HEK293T (cell line): ENCODE measurements at regions not wholly inside any gene's neighbourhood (a gene's known extent, or its start where the extent isn't known, plus 50 kb on each side); places are given as distances from the start of the nearest gene placed in this dataset.

Source experiments
- CTCF ChIA-PET: fragments of 350-600 bp; formaldehyde crosslinking; extraction: SDS; loops from one replicate; lab custom pipeline; 2021; ENCODE audit warnings: antibody characterized with exemption, inconsistent platforms; lab: Yijun Ruan, JAX
- POLR2A ChIA-PET: fragments of 350-600 bp; formaldehyde crosslinking; extraction: SDS; loops from one replicate; lab custom pipeline; 2020; ENCODE audit warnings: antibody characterized with exemption, inconsistent platforms; lab: Yijun Ruan, JAX
- DNase-seq: peaks from one replicate; pipeline ENCODE4 v3.0.0; 2012; ENCODE audit warnings: mixed read lengths; ENCODE audit errors: extremely low spot score
- ARNT ChIP-seq: fragments of 450-650 bp; IDR thresholded peaks from 2 replicates; pipeline ENCODE4 v1.6.1; 2017; ENCODE audit warnings: mild to moderate bottlenecking
- BHLHE40 ChIP-seq: fragments of 450-650 bp; IDR thresholded peaks from 2 replicates; pipeline ENCODE4 v1.6.1; 2016; ENCODE audit warnings: mild to moderate bottlenecking, moderate library complexity, borderline replicate concordance
- CTBP1 ChIP-seq: fragments of 450-650 bp; IDR thresholded peaks from 2 replicates; pipeline ENCODE4 v1.6.1; 2016; ENCODE audit warnings: borderline replicate concordance
- ELF4 ChIP-seq: fragments of 450-650 bp; IDR thresholded peaks from 2 replicates; pipeline ENCODE4 v1.6.1; 2017; ENCODE audit warnings: antibody characterized with exemption
- FOXA1 ChIP-seq: fragments of 450-650 bp; IDR thresholded peaks from 2 replicates; pipeline ENCODE4 v1.6.1; 2016; ENCODE audit warnings: mild to moderate bottlenecking
- FOXK2 ChIP-seq: fragments of 450-650 bp; IDR thresholded peaks from 2 replicates; pipeline ENCODE4 v1.6.1; 2016; ENCODE audit warnings: mild to moderate bottlenecking
- FOXM1 ChIP-seq: fragments of 450-650 bp; IDR thresholded peaks from 2 replicates; pipeline ENCODE4 v1.6.1; 2017; ENCODE audit warnings: mild to moderate bottlenecking, borderline replicate concordance
- HDGF ChIP-seq: fragments of 450-650 bp; IDR thresholded peaks from 2 replicates; pipeline ENCODE4 v1.6.1; 2017; ENCODE audit warnings: antibody characterized with exemption, borderline replicate concordance
- L3MBTL2 ChIP-seq: fragments of 450-650 bp; conservative IDR thresholded peaks from 2 replicates; pipeline ENCODE4 v1.6.1; 2016; ENCODE audit warnings: mild to moderate bottlenecking
- LEF1 ChIP-seq: fragments of 450-650 bp; IDR thresholded peaks from 2 replicates; pipeline ENCODE4 v1.6.1; 2017; ENCODE audit warnings: mild to moderate bottlenecking, borderline replicate concordance
- NFRKB ChIP-seq: fragments of 450-650 bp; IDR thresholded peaks from 2 replicates; pipeline ENCODE4 v1.6.1; 2016; ENCODE audit warnings: mild to moderate bottlenecking, moderate library complexity
- PKNOX1 ChIP-seq: fragments of 450-650 bp; IDR thresholded peaks from 2 replicates; pipeline ENCODE4 v1.6.1; 2016
- SP1 ChIP-seq: fragments of 450-650 bp; IDR thresholded peaks from 2 replicates; pipeline ENCODE4 v1.6.1; 2017
- SUZ12 ChIP-seq: fragments of 450-650 bp; IDR thresholded peaks from 2 replicates; pipeline ENCODE4 v1.6.1; 2016; ENCODE audit warnings: mild to moderate bottlenecking
- TARDBP ChIP-seq: fragments of 450-650 bp; IDR thresholded peaks from 2 replicates; pipeline ENCODE4 v1.6.1; 2016
- ZNF384 ChIP-seq: fragments of 450-650 bp; IDR thresholded peaks from 2 replicates; pipeline ENCODE4 v1.6.1; 2016

- no peak for TF ChIP-seq FOXM1
- TF ChIP-seq HDGF, result no peak
- CTCF ChIA-PET, result interaction anchor here (0.6 to 1.0 kb wide), 2 partner anchors 64 to 139 kb away, joined by 3 to 4 read pairs; no protein-coding TSS in a partner anchor
- POLR2A ChIA-PET, result no interaction called here
- DNase-seq, result no peak
Observed at GRCh38 chr6:111938710-111939109, 65.5 kb upstream of the FYN start.

GRCh38 chr6:111939902-111940301, 66.7 kb upstream of the FYN start:
- no peak for DNase-seq
- TF ChIP-seq SUZ12 (no peak), TARDBP (no peak), CTBP1 (no peak)
- ChIA-PET CTCF (no interaction called here), POLR2A (no interaction called here)

GRCh38 chr6:111940801-111941200, 67.5 kb upstream of the FYN start:
- TF ChIP-seq HDGF, result no peak
- no peak for TF ChIP-seq FOXK2
- TF ChIP-seq FOXA1, result no peak
- TF ChIP-seq ELF4, result no peak
- TF ChIP-seq SUZ12, result no peak
- no peak for DNase-seq
- POLR2A ChIA-PET, result no interaction called here
- CTCF ChIA-PET, result no interaction called here

- ChIA-PET CTCF (no interaction called here), POLR2A (no interaction called here)
- TF ChIP-seq SP1, result no peak
- no peak for TF ChIP-seq HDGF
- no peak for TF ChIP-seq ARNT
- no peak for TF ChIP-seq TARDBP
- no peak for TF ChIP-seq BHLHE40
- no peak for TF ChIP-seq ZNF384
- TF ChIP-seq L3MBTL2, result no peak
- no peak for TF ChIP-seq LEF1
- TF ChIP-seq FOXM1, result no peak
- no peak for TF ChIP-seq ELF4
- no peak for TF ChIP-seq PKNOX1
- TF ChIP-seq FOXA1, result no peak
- TF ChIP-seq SUZ12, result no peak
- DNase-seq, result no peak
Observed at GRCh38 chr6:111941686-111942330, 68.6 kb upstream of the FYN start.

GRCh38 chr6:111942561-111942960, 69.3 kb upstream of the FYN start:
- no peak for DNase-seq
- ChIA-PET POLR2A (no interaction called here), CTCF (interaction anchor here (0.7 kb wide), 1 partner anchor 349 kb away, joined by 3 read pairs; no protein-coding TSS in a partner anchor)
- TF ChIP-seq FOXA1, result no peak
- no peak for TF ChIP-seq TARDBP
- TF ChIP-seq L3MBTL2, result no peak
- TF ChIP-seq FOXK2, result no peak
- TF ChIP-seq HDGF, result no peak
- TF ChIP-seq NFRKB, result no peak
- TF ChIP-seq ELF4, result no peak
- no peak for TF ChIP-seq FOXM1
- no peak for TF ChIP-seq SP1
- TF ChIP-seq LEF1, result no peak
- no peak for TF ChIP-seq ARNT
- TF ChIP-seq PKNOX1, result no peak
- no peak for TF ChIP-seq CTBP1
- TF ChIP-seq ZNF384, result no peak
- TF ChIP-seq BHLHE40, result no peak
- TF ChIP-seq SUZ12, result no peak

GRCh38 chr6:111943266-111943665, 70.0 kb upstream of the FYN start:
- POLR2A ChIA-PET, result no interaction called here
- CTCF ChIA-PET, result interaction anchor here (0.7 kb wide), 1 partner anchor 350 kb away, joined by 3 read pairs; no protein-coding TSS in a partner anchor
- TF ChIP-seq FOXK2 (no peak), FOXM1 (no peak), ZNF384 (no peak), L3MBTL2 (no peak), FOXA1 (no peak), SUZ12 (no peak), CTBP1 (no peak)
- DNase-seq, result no peak

GRCh38 chr6:111943726-111944125, 70.5 kb upstream of the FYN start:
- TF ChIP-seq FOXK2 (no peak), LEF1 (no peak), SP1 (no peak), SUZ12 (no peak)
- ChIA-PET POLR2A (no interaction called here), CTCF (no interaction called here)

GRCh38 chr6:111944541-111944940, 71.3 kb upstream of the FYN start:
- no peak for DNase-seq
- POLR2A ChIA-PET, result no interaction called here
- CTCF ChIA-PET, result no interaction called here
- no peak for TF ChIP-seq HDGF
- no peak for TF ChIP-seq L3MBTL2
- TF ChIP-seq SP1, result no peak
- no peak for TF ChIP-seq ARNT
- TF ChIP-seq ZNF384, result no peak
- TF ChIP-seq LEF1, result no peak
- TF ChIP-seq TARDBP, result no peak
- no peak for TF ChIP-seq FOXK2
- TF ChIP-seq ELF4, result no peak
- no peak for TF ChIP-seq BHLHE40
- no peak for TF ChIP-seq SUZ12
- no peak for TF ChIP-seq CTBP1

More at GRCh38 chr6:111943726-111944125, 70.5 kb upstream of the FYN start:
- DNase-seq, result no peak
